SK-N-SH treated with all-trans-retinoic acid at 6 μM for 48 hours (cell line): ENCODE measurements at regions not wholly inside any gene's neighbourhood (a gene's known extent, or its start where the extent isn't known, plus 50 kb on each side); places are given as distances from the start of the nearest gene placed in this dataset.

ENCODE experiments used
- BACH2 ChIP-seq: fragments of 250-450 bp; sonication (Bioruptor Pico); IDR thresholded peaks from 2 replicates; pipeline ENCODE4 v1.9.0; 2021; ENCODE audit warnings: mild to moderate bottlenecking, borderline replicate concordance
- OSR1 ChIP-seq: fragments of 250-450 bp; sonication (Bioruptor Pico); IDR thresholded peaks from 2 replicates; pipeline ENCODE4 v1.8.0; 2022; ENCODE audit warnings: moderate library complexity, mild to moderate bottlenecking, inconsistent platforms
- PPARA ChIP-seq: fragments of 250-450 bp; sonication (Bioruptor Pico); IDR thresholded peaks from 2 replicates; pipeline ENCODE4 v1.5.0; 2020; ENCODE audit warnings: mild to moderate bottlenecking, borderline replicate concordance
- RARB ChIP-seq: fragments of 250-450 bp; sonication (Bioruptor Pico); IDR thresholded peaks from 2 replicates; pipeline ENCODE4 v1.8.0; 2021; ENCODE audit warnings: mild to moderate bottlenecking, moderate library complexity
- TCF4 ChIP-seq: fragments of 250-450 bp; sonication (Bioruptor Pico); IDR thresholded peaks from 2 replicates; pipeline ENCODE4 v1.8.0; 2021; ENCODE audit warnings: mild to moderate bottlenecking, moderate library complexity, borderline replicate concordance
- ZFP3 ChIP-seq: fragments of 250-450 bp; sonication (Bioruptor Pico); IDR thresholded peaks from 2 replicates; pipeline ENCODE4 v1.5.0; 2020; ENCODE audit warnings: mild to moderate bottlenecking, moderate library complexity
- ZFP30 ChIP-seq: fragments of 450-650 bp; formaldehyde crosslinking; IDR thresholded peaks from 2 replicates; pipeline ENCODE4 v1.5.0; 2022; ENCODE audit warnings: mild to moderate bottlenecking, moderate library complexity
- TF ChIP-seq, protein P1 (sequence below): fragments of 250-450 bp; sonication (Bioruptor Pico); IDR thresholded peaks from 2 replicates; pipeline ENCODE4 v1.8.0; 2020; ENCODE audit warnings: mild to moderate bottlenecking, moderate library complexity, borderline replicate concordance

DNA sequence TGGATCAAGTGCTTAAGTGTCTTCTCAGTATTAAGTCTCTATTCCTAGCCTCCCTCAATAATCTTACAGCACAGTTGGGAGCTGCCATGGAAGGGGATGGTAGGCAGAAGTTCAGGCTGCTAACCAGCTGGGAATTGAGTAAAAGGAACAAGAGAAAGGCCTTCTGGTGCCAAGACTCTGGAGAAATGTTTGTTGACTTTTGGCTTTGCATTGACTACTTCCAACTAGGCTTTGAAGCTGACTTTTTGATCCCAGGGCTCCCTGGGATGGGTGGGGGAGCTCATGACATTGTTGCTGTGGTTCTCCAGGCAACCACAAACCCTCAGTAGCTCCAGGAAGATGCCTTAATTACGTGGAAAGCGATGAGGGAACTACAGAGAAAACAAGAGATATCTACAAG, 85.2 kb upstream of the HTR4 start:
- TF ChIP-seq PPARA (CRISPR knock-in tag) = no peak
- TF ChIP-seq OSR1 (CRISPR knock-in tag) = no peak
- TF ChIP-seq TCF4 (CRISPR knock-in tag) = no peak
- TF ChIP-seq, protein P1, sequence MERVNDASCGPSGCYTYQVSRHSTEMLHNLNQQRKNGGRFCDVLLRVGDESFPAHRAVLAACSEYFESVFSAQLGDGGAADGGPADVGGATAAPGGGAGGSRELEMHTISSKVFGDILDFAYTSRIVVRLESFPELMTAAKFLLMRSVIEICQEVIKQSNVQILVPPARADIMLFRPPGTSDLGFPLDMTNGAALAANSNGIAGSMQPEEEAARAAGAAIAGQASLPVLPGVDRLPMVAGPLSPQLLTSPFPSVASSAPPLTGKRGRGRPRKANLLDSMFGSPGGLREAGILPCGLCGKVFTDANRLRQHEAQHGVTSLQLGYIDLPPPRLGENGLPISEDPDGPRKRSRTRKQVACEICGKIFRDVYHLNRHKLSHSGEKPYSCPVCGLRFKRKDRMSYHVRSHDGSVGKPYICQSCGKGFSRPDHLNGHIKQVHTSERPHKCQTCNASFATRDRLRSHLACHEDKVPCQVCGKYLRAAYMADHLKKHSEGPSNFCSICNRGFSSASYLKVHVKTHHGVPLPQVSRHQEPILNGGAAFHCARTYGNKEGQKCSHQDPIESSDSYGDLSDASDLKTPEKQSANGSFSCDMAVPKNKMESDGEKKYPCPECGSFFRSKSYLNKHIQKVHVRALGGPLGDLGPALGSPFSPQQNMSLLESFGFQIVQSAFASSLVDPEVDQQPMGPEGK (CRISPR knock-in tag) = no peak
- TF ChIP-seq ZFP30 (CRISPR knock-in tag) = no peak
- TF ChIP-seq RARB (CRISPR knock-in tag) = no peak
- TF ChIP-seq BACH2 (CRISPR knock-in tag) = no peak
- no peak for TF ChIP-seq ZFP3 (CRISPR knock-in tag)
